ENCODE measurements at regions not wholly inside any gene's neighbourhood (a gene's known extent, or its start where the extent isn't known, plus 50 kb on each side); places are given as distances from the start of the nearest gene placed in this dataset.
A peak's percentile ranks its signal among the peaks of the same experiment; 100 is the strongest.
"Not testable (repeated sequence)": the region's sequence is repeated elsewhere in the genome, so short reads cannot be mapped to it uniquely, and the experiment has no call there.

- DNase-seq (ENCODE audit: low read depth in 2 of 3, low spot score in 1 of 3): no peak
These were observed 379.9 kb downstream of the AEBP2 start for GRCh38 chr12:19819231-19819630.

- DNase-seq (ENCODE audit: low read depth in 2 of 3, low spot score in 1 of 3): no peak
These were observed 383.2 kb downstream of the AEBP2 start for GRCh38 chr12:19822476-19822875.

- not testable (repeated sequence) for DNase-seq (ENCODE audit: low read depth in 2 of 3, low spot score in 1 of 3)
These were observed 384.0 kb downstream of the AEBP2 start for GRCh38 chr12:19823326-19823725.

- DNase-seq (ENCODE audit: low read depth in 2 of 3, low spot score in 1 of 3): no peak
These were observed 387.8 kb downstream of the AEBP2 start for GRCh38 chr12:19826980-19827550.

- no peak for DNase-seq (ENCODE audit: low read depth in 2 of 3, low spot score in 1 of 3)
These were observed 390.0 kb downstream of the AEBP2 start for GRCh38 chr12:19829100-19829853.

GRCh38 chr12:19830446-19830845 lies 391.2 kb downstream of the AEBP2 start:
- DNase-seq (ENCODE audit: low read depth in 2 of 3, low spot score in 1 of 3): no peak

GRCh38 chr12:19833775-19834501 lies 394.6 kb downstream of the AEBP2 start:
- DNase-seq (ENCODE audit: low read depth in 2 of 3, low spot score in 1 of 3): peak; percentile 10 to 25 (median 16)

- DNase-seq (ENCODE audit: low read depth in 2 of 3, low spot score in 1 of 3): no peak
These were observed 395.3 kb downstream of the AEBP2 start for GRCh38 chr12:19834592-19834991.

GRCh38 chr12:19836056-19836455 lies 396.8 kb downstream of the AEBP2 start:
- DNase-seq (ENCODE audit: low read depth in 2 of 3, low spot score in 1 of 3): no peak

GRCh38 chr12:19836456-19836855 lies 397.2 kb downstream of the AEBP2 start:
- DNase-seq (ENCODE audit: low read depth in 2 of 3, low spot score in 1 of 3): no peak

- DNase-seq (ENCODE audit: low read depth in 2 of 3, low spot score in 1 of 3): no peak
These were observed 398.3 kb downstream of the AEBP2 start for GRCh38 chr12:19837543-19837942.

- no peak for DNase-seq (ENCODE audit: low read depth in 2 of 3, low spot score in 1 of 3)
These were observed 402.2 kb downstream of the AEBP2 start for GRCh38 chr12:19841451-19841850.

GRCh38 chr12:19842116-19842515 lies 402.8 kb downstream of the AEBP2 start:
- DNase-seq (ENCODE audit: low read depth in 2 of 3, low spot score in 1 of 3): no peak

GRCh38 chr12:19844224-19844623 lies 404.9 kb downstream of the AEBP2 start:
- DNase-seq (ENCODE audit: low read depth in 2 of 3, low spot score in 1 of 3): no peak

GRCh38 chr12:19846574-19846973 lies 407.3 kb downstream of the AEBP2 start:
- DNase-seq (ENCODE audit: low read depth in 2 of 3, low spot score in 1 of 3): no peak

- no peak for DNase-seq (ENCODE audit: low read depth in 2 of 3, low spot score in 1 of 3)
These were observed 408.2 kb downstream of the AEBP2 start for GRCh38 chr12:19847294-19848059.

GRCh38 chr12:19848421-19848820 lies 409.1 kb downstream of the AEBP2 start:
- no peak for DNase-seq (ENCODE audit: low read depth in 2 of 3, low spot score in 1 of 3)

GRCh38 chr12:19849208-19849607 lies 409.9 kb downstream of the AEBP2 start:
- DNase-seq (ENCODE audit: low read depth in 2 of 3, low spot score in 1 of 3): no peak

- no peak for DNase-seq (ENCODE audit: low read depth in 2 of 3, low spot score in 1 of 3)
These were observed 411.2 kb downstream of the AEBP2 start for GRCh38 chr12:19850346-19851065.

GRCh38 chr12:19852100-19852855 lies 413.0 kb downstream of the AEBP2 start:
- no peak for DNase-seq (ENCODE audit: low read depth in 2 of 3, low spot score in 1 of 3)

All from stimulated activated CD4-positive, alpha-beta T cell treated with anti-CD3 and anti-CD28 coated beads, Interleukin-12 subunit alpha, Interleukin-12 subunit beta, amount 100 ng/mL, for 48 hours (primary cell).